Muscle layer of duodenum (tissue), 2 donors: ENCODE measurements at regions not wholly inside any gene's neighbourhood (a gene's known extent, or its start where the extent isn't known, plus 50 kb on each side); places are given as distances from the start of the nearest gene placed in this dataset.
"Not testable (repeated sequence)": the region's sequence is repeated elsewhere in the genome, so short reads cannot be mapped to it uniquely, and the experiment has no call there.

Experiments
- H3K27ac ChIP-seq: one replicate; pipeline ENCODE4 v1.7.0; 2013; ENCODE audit warnings: mild to moderate bottlenecking, low read length
- H3K27me3 ChIP-seq: one replicate; pipeline ENCODE4 v1.7.0; 2013; ENCODE audit warnings: low read depth, mild to moderate bottlenecking, control low read depth, low read length
- H3K36me3 ChIP-seq, 2 donors: one replicate each; pipeline ENCODE4 v1.7.0; 2013; ENCODE audit warnings: low read length in 2 of 2, control low read depth in 1 of 2, mild to moderate bottlenecking in 1 of 2; ENCODE audit not compliant: insufficient read depth in 2 of 2, control insufficient read depth in 1 of 2
- H3K4me1 ChIP-seq, 2 donors: one replicate each; pipeline ENCODE4 v1.7.0; 2013; ENCODE audit warnings: low read length in 2 of 2, mild to moderate bottlenecking in 2 of 2, control low read depth in 1 of 2, moderate library complexity in 1 of 2; ENCODE audit not compliant: insufficient read depth in 2 of 2, control insufficient read depth in 1 of 2
- H3K4me3 ChIP-seq, 2 donors: one replicate each; pipeline ENCODE4 v1.7.0; 2013; ENCODE audit warnings: low read length in 2 of 2, low read depth in 1 of 2, mild to moderate bottlenecking in 1 of 2
- H3K9me3 ChIP-seq, 2 donors: one replicate each; pipeline ENCODE4 v1.7.0; 2013; ENCODE audit warnings: low read length in 2 of 2, control low read depth in 1 of 2, mild to moderate bottlenecking in 1 of 2; ENCODE audit not compliant: control insufficient read depth in 1 of 2
- donor health status: healthy.

GRCh38 chr16:86735727-86736126, 157.4 kb downstream of the FOXL1 start:
- Histone ChIP-seq H3K36me3 (no peaks in the 10 kb centered on the region), H3K9me3 (no peaks in the 10 kb centered on the region), H3K27ac (no peak overlapping the region), H3K4me1 (no peaks in the 10 kb centered on the region), H3K4me3 (no peak overlapping the region), H3K27me3 (peaks cover 21% of the 10 kb centered on the region)

GRCh38 chr16:86736502-86736901, 158.2 kb downstream of the FOXL1 start:
- peaks cover 0 to 2% of the 10 kb centered on the region in 2 donors for H3K4me1 ChIP-seq
- H3K4me3 ChIP-seq, result no peak overlapping the region
- H3K27me3 ChIP-seq, result peaks cover 15% of the 10 kb centered on the region
- no peak overlapping the region for H3K27ac ChIP-seq
- H3K36me3 ChIP-seq, result no peaks in the 10 kb centered on the region
- H3K9me3 ChIP-seq, result no peaks in the 10 kb centered on the region

- no peak overlapping the region for H3K27ac ChIP-seq
- H3K4me1 ChIP-seq, result peaks cover 0 to 4% of the 10 kb centered on the region in 2 donors
- no peaks in the 10 kb centered on the region for H3K36me3 ChIP-seq
- no peak overlapping the region for H3K4me3 ChIP-seq
- peaks cover 13% of the 10 kb centered on the region for H3K27me3 ChIP-seq
- no peaks in the 10 kb centered on the region for H3K9me3 ChIP-seq
These were observed 158.7 kb downstream of the FOXL1 start for GRCh38 chr16:86737083-86737482.

GRCh38 chr16:86738322-86738721, 160.0 kb downstream of the FOXL1 start:
- not testable (repeated sequence) for H3K27me3 ChIP-seq, H3K27ac ChIP-seq, H3K9me3 ChIP-seq, H3K4me1 ChIP-seq, H3K4me3 ChIP-seq, H3K36me3 ChIP-seq

GRCh38 chr16:86739178-86739577, 160.8 kb downstream of the FOXL1 start:
- no peaks in the 10 kb centered on the region for H3K27me3 ChIP-seq

GRCh38 chr16:86739808-86740207, 161.5 kb downstream of the FOXL1 start:
- Histone ChIP-seq H3K9me3 (no peaks in the 10 kb centered on the region), H3K27me3 (no peaks in the 10 kb centered on the region), H3K27ac (no peak overlapping the region), H3K36me3 (no peaks in the 10 kb centered on the region), H3K4me3 (no peak overlapping the region), H3K4me1 (peaks cover 0 to 4% of the 10 kb centered on the region in 2 donors)

More at GRCh38 chr16:86739178-86739577, 160.8 kb downstream of the FOXL1 start:
- no peak overlapping the region for H3K4me3 ChIP-seq
- H3K4me1 ChIP-seq, result peaks cover 0 to 4% of the 10 kb centered on the region in 2 donors
- no peak overlapping the region for H3K27ac ChIP-seq
- no peaks in the 10 kb centered on the region for H3K36me3 ChIP-seq
- H3K9me3 ChIP-seq, result no peaks in the 10 kb centered on the region

GRCh38 chr16:86740298-86740697, 161.9 kb downstream of the FOXL1 start:
- H3K4me1 ChIP-seq, result peaks cover 0 to 4% of the 10 kb centered on the region in 2 donors
- no peak overlapping the region for H3K4me3 ChIP-seq
- no peaks in the 10 kb centered on the region for H3K9me3 ChIP-seq
- H3K27me3 ChIP-seq, result no peaks in the 10 kb centered on the region
- H3K36me3 ChIP-seq, result no peaks in the 10 kb centered on the region
- no peak overlapping the region for H3K27ac ChIP-seq

- H3K27ac ChIP-seq, result no peak overlapping the region
- H3K4me3 ChIP-seq, result peak overlapping the region in 1 of 2 donors; percentile 3
- no peaks in the 10 kb centered on the region for H3K27me3 ChIP-seq
These were observed 162.8 kb downstream of the FOXL1 start for GRCh38 chr16:86740906-86741799.

GRCh38 chr16:86747761-86748160, 169.4 kb downstream of the FOXL1 start:
- Histone ChIP-seq H3K9me3 (no peaks in the 10 kb centered on the region), H3K4me3 (no peak overlapping the region), H3K4me1 (no peaks in the 10 kb centered on the region), H3K27ac (no peak overlapping the region), H3K27me3 (no peaks in the 10 kb centered on the region), H3K36me3 (no peaks in the 10 kb centered on the region)

More at GRCh38 chr16:86740906-86741799, 162.8 kb downstream of the FOXL1 start:
- Histone ChIP-seq H3K4me1 (peaks cover 0 to 4% of the 10 kb centered on the region in 2 donors), H3K36me3 (no peaks in the 10 kb centered on the region), H3K9me3 (no peaks in the 10 kb centered on the region)

GRCh38 chr16:86748652-86749051, 170.3 kb downstream of the FOXL1 start:
- Histone ChIP-seq H3K27me3 (no peaks in the 10 kb centered on the region), H3K9me3 (no peaks in the 10 kb centered on the region), H3K27ac (no peak overlapping the region), H3K4me3 (no peak overlapping the region), H3K4me1 (no peaks in the 10 kb centered on the region), H3K36me3 (no peaks in the 10 kb centered on the region)

GRCh38 chr16:86751076-86752030, 173.0 kb downstream of the FOXL1 start:
- Histone ChIP-seq H3K4me3 (no peak overlapping the region), H3K36me3 (no peaks in the 10 kb centered on the region), H3K27ac (no peak overlapping the region), H3K4me1 (no peaks in the 10 kb centered on the region), H3K9me3 (no peaks in the 10 kb centered on the region), H3K27me3 (no peaks in the 10 kb centered on the region)
